IPS-15b (cell line): ENCODE measurements at regions not wholly inside any gene's neighbourhood (a gene's known extent, or its start where the extent isn't known, plus 50 kb on each side); places are given as distances from the start of the nearest gene placed in this dataset.

Source experiments
- H3K27me3 ChIP-seq: one replicate; pipeline ENCODE4 v1.6.1; 2013; ENCODE audit warnings: low read length; ENCODE audit not compliant: control insufficient read depth, insufficient read depth
- H3K36me3 ChIP-seq: one replicate; pipeline ENCODE4 v1.6.1; 2013; ENCODE audit warnings: low read length; ENCODE audit not compliant: control insufficient read depth, insufficient read depth
- H3K4me1 ChIP-seq: one replicate; pipeline ENCODE4 v1.6.1; 2013; ENCODE audit warnings: mild to moderate bottlenecking, low read length; ENCODE audit not compliant: control insufficient read depth, insufficient read depth
- H3K4me3 ChIP-seq: one replicate; pipeline ENCODE4 v1.5.1; 2013; ENCODE audit warnings: low read depth, low read length
- H3K9ac ChIP-seq: one replicate; pipeline ENCODE4 v1.6.1; 2013; ENCODE audit warnings: low read depth, mild to moderate bottlenecking, low read length
- H3K9me3 ChIP-seq: one replicate; pipeline ENCODE4 v1.6.1; 2013; ENCODE audit warnings: mild to moderate bottlenecking, low read length; ENCODE audit not compliant: control insufficient read depth, insufficient read depth

DNA sequence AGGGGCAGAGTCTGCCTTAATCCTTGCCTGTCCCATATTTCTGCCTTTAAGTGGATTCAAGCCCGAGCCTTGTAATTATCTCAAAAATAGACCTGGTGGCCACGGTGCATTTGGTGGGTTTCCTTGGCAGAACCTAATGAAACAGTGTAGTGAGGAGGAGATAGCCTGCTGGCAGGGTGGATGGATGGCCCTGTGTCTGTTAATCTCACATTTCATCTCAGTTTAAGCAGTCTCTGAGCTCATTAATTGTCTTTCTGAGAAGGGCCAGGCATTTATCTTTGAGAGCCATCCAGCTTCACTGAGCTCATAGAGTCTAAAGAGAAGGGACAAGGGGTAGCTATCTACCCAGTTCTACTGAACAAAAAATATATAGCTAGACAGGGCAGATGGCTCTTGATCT is 364.0 kb upstream of the EEF2KMT start:
- Histone ChIP-seq H3K4me3 (no peak overlapping the region), H3K36me3 (no peaks in the 10 kb centered on the region)

DNA sequence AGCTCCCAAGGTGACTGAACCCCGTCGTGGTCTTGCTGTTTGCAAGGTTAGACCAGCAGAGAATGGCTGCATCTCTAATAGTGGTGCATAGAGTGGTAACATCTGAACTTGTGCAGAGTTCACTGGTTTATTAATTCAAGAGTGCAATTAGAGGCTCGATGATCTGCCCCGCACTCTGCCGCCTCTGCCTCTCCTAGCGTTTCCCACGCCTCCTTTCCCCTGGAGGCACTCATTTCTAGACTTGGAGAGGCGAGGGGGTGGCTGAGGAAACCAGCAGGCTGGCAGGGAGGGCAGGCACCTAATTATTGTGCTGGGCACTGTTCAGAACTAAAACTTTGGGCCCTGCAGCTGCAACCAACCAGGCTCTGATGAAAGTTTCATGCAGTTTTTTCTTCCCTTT is 363.5 kb upstream of the EEF2KMT start:
- Histone ChIP-seq H3K36me3 (no peaks in the 10 kb centered on the region), H3K27me3 (no peaks in the 10 kb centered on the region), H3K4me3 (no peak overlapping the region), H3K9ac (no peak overlapping the region), H3K4me1 (no peaks in the 10 kb centered on the region), H3K9me3 (no peaks in the 10 kb centered on the region)

More for the DNA sequence above, 364.0 kb upstream of the EEF2KMT start:
- H3K4me1 ChIP-seq: no peaks in the 10 kb centered on the region
- H3K9ac ChIP-seq: no peak overlapping the region
- H3K27me3 ChIP-seq: no peaks in the 10 kb centered on the region
- H3K9me3 ChIP-seq: no peaks in the 10 kb centered on the region

- H3K4me1 ChIP-seq: no peaks in the 10 kb centered on the region
- no peak overlapping the region for H3K9ac ChIP-seq
- no peaks in the 10 kb centered on the region for H3K36me3 ChIP-seq
- no peaks in the 10 kb centered on the region for H3K27me3 ChIP-seq
- H3K9me3 ChIP-seq: no peaks in the 10 kb centered on the region
- H3K4me3 ChIP-seq: no peak overlapping the region
Measured at GRCh38 chr16:5460701-5461100, 363.1 kb upstream of the EEF2KMT start.

DNA sequence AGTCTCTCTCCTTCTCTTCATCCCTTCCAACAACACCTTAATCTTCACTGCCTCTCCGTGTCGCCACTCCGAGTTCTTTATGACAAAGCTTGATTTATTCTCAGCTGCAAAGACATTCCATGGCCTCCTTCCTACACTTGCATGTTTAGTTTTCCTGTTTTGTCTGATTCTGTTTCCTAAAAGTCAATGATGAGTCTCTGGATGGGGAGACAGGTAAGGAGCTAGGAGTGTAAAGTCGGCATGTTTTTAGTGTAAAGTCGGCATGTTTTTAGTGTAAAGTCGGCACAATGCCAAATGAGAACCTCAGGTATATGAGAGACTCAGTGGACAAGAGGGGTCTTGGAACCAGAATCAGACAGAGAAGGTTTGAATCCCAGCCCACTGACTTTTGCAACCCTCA is 362.3 kb upstream of the EEF2KMT start:
- Histone ChIP-seq H3K9me3 (no peaks in the 10 kb centered on the region), H3K27me3 (no peaks in the 10 kb centered on the region), H3K36me3 (no peaks in the 10 kb centered on the region), H3K4me3 (no peak overlapping the region), H3K4me1 (no peaks in the 10 kb centered on the region), H3K9ac (no peak overlapping the region)

GRCh38 chr16:5455110-5455509 is 357.5 kb upstream of the EEF2KMT start:
- Histone ChIP-seq H3K27me3 (peaks cover 2% of the 10 kb centered on the region), H3K9me3 (no peaks in the 10 kb centered on the region), H3K36me3 (no peaks in the 10 kb centered on the region), H3K9ac (no peak overlapping the region), H3K4me3 (no peak overlapping the region), H3K4me1 (peaks cover 14% of the 10 kb centered on the region)

GRCh38 chr16:5454349-5454748 is 356.8 kb upstream of the EEF2KMT start:
- Histone ChIP-seq H3K4me1 (peaks cover 18% of the 10 kb centered on the region), H3K36me3 (no peaks in the 10 kb centered on the region)

DNA sequence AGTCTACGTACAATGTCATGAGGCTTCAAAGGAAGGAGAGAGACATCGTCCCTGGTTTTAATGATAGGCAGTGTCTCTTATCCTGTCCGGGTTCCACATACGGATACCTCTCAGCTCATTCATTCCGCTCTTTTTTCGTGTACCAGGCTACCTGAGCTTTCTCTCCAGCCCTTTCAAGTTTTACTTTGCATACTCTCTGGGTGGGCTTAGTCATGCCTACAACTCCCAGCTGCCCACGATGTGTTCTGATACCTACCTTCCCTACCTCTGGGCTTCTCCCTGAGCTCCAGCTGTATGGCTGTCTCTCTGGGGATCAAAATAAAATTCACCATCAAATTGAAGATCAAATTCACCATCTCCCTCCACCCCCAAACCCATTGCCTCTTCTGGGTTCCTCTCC is 354.0 kb upstream of the EEF2KMT start:
- no peaks in the 10 kb centered on the region for H3K36me3 ChIP-seq
- no peak overlapping the region for H3K9ac ChIP-seq
- no peaks in the 10 kb centered on the region for H3K9me3 ChIP-seq
- H3K4me3 ChIP-seq: no peak overlapping the region
- peaks cover 24% of the 10 kb centered on the region for H3K4me1 ChIP-seq
- peaks cover 2% of the 10 kb centered on the region for H3K27me3 ChIP-seq

More at GRCh38 chr16:5454349-5454748, 356.8 kb upstream of the EEF2KMT start:
- peaks cover 2% of the 10 kb centered on the region for H3K27me3 ChIP-seq
- no peak overlapping the region for H3K4me3 ChIP-seq
- no peaks in the 10 kb centered on the region for H3K9me3 ChIP-seq
- H3K9ac ChIP-seq: no peak overlapping the region

- H3K4me1 ChIP-seq: peaks cover 27% of the 10 kb centered on the region
- H3K27me3 ChIP-seq: peaks cover 2% of the 10 kb centered on the region
- H3K9ac ChIP-seq: no peak overlapping the region
- peak overlapping the region; percentile 22 for H3K4me3 ChIP-seq
- H3K9me3 ChIP-seq: no peaks in the 10 kb centered on the region
- H3K36me3 ChIP-seq: no peaks in the 10 kb centered on the region
Measured at GRCh38 chr16:5450409-5451104, 353.0 kb upstream of the EEF2KMT start.

DNA sequence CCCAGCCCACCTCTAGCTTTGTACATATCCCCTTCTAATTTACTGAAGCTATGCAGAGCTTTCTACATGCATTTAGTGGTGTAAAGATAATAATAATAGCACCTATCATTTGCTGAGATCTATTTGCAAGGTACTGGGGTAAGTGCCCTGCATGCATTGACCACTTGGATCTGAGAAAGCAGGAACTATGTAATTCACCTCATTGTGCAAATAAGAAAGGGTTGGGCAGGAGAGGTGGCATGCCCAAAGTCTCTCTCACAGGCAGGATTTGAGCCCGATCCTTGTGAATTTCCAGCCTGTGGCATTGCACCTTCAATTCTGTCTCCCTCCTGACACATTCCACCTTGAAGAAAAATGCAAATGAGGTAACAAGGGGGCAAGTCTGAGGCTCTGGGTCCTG is 352.3 kb upstream of the EEF2KMT start:
- Histone ChIP-seq H3K4me1 (peaks cover 27% of the 10 kb centered on the region), H3K36me3 (no peaks in the 10 kb centered on the region), H3K9ac (no peak overlapping the region), H3K9me3 (no peaks in the 10 kb centered on the region), H3K4me3 (no peak overlapping the region), H3K27me3 (peaks cover 2% of the 10 kb centered on the region)

DNA sequence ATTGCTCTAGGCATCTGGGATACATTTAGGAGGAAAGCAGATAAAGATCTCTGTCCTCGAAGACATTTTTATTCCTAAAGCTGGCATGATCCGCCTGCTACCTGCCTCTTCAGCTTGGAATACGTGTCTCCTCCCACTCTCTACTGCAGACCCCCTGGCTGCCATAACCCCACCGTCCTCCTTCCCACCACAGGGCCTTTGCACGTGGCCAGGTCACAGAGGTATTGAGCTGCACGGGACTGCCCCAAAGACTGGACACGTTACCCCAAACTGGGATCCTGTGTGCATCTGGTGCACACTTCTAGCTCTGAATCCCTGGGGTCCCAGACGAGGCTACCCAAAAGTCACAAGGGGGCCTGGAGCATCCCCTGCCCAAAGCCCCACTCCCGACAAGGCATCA is 351.2 kb upstream of the EEF2KMT start:
- H3K4me1 ChIP-seq: peaks cover 27% of the 10 kb centered on the region
- H3K4me3 ChIP-seq: no peak overlapping the region
- H3K27me3 ChIP-seq: peaks cover 2% of the 10 kb centered on the region
- H3K9me3 ChIP-seq: no peaks in the 10 kb centered on the region
- no peaks in the 10 kb centered on the region for H3K36me3 ChIP-seq
- no peak overlapping the region for H3K9ac ChIP-seq

- Histone ChIP-seq H3K4me1 (peaks cover 27% of the 10 kb centered on the region), H3K9me3 (no peaks in the 10 kb centered on the region), H3K27me3 (no peaks in the 10 kb centered on the region), H3K36me3 (no peaks in the 10 kb centered on the region), H3K9ac (no peak overlapping the region), H3K4me3 (no peak overlapping the region)
Measured at GRCh38 chr16:5447734-5448133, 350.1 kb upstream of the EEF2KMT start.

- no peak overlapping the region for H3K9ac ChIP-seq
- H3K36me3 ChIP-seq: no peaks in the 10 kb centered on the region
- H3K4me3 ChIP-seq: peak overlapping the region; percentile 14
- H3K9me3 ChIP-seq: no peaks in the 10 kb centered on the region
- H3K4me1 ChIP-seq: peaks cover 27% of the 10 kb centered on the region
- H3K27me3 ChIP-seq: no peaks in the 10 kb centered on the region
Measured at GRCh38 chr16:5446623-5447240, 349.1 kb upstream of the EEF2KMT start.
